ENCODE measurements at regions not wholly inside any gene's neighbourhood (a gene's known extent, or its start where the extent isn't known, plus 50 kb on each side); places are given as distances from the start of the nearest gene placed in this dataset.
A peak's percentile ranks its signal among the peaks of the same experiment; 100 is the strongest.

- no peak overlapping the region for H3K4me3 ChIP-seq (replicated peaks in 1 of 2; ENCODE audit: low read depth in 2 of 2, low read length in 2 of 2)
- no peak for DNase-seq (ENCODE audit: low read depth in 2 of 2)
- TF ChIP-seq CTCF (IDR thresholded peaks at IDR 0.05; ENCODE audit: low read depth, low read length): no peak
Measured at GRCh38 chr5:117263231-117263630, 688.6 kb upstream of the SEMA6A start.

DNA sequence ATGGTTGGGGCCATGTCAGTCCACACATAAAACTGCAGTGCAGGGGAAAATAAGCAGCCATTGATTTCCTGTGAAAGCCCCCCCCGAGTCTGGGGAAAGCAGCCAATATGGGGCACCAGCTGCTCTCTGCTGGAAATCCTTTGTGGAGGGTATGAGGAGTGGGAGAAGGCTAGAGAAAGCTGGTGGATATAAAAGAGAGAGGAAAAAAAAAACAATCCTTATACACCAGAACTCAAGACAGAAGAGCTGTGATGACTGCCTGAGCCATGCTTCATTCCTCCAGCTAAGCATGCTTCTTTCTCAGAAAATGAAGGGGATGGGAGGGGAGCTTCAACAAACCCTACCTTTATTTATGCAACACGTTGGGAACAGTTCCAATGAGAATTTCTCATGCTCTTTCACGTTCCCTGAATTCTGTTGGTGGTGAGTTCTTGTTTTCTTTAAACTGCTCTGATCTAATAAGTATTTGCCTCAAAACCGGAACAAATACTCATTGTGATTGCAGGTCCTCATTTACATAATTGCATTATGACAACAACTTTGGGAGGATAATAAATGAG is 688.0 kb upstream of the SEMA6A start:
- no peak for TF ChIP-seq CTCF (IDR thresholded peaks at IDR 0.05; ENCODE audit: low read depth, low read length)
- DNase-seq (ENCODE audit: low read depth in 2 of 2): peak in 1 of 2 donors; percentile 14

DNA sequence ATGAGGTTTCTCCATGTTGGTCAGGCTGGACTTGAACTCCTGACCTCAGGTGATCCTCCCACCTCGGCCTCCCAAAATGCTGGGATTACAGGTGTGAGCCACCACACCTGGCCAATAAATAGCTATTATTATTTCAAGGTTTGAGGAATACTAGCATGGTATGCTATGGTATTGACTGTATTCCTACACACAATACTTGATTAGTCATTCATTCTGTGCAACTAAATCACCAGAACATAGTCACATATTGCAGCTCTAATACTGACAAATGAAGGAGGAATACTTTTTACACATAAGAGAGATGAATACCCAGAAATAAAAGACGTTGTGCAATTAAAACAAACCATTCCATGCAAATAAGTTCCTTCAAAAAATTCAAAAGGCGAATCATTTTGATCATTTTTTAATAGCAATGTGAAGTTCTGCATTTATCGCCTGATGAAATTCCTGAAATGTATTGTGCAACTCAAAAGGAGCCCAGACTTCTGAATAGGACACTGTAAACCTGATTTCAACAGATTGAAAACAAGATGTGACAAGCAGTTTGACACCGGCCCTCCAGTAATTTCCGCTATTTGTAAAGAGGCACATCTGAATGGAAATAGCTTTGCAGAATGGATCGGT is 687.4 kb upstream of the SEMA6A start:
- no peak for TF ChIP-seq CTCF (IDR thresholded peaks at IDR 0.05; ENCODE audit: low read depth, low read length)
- DNase-seq (ENCODE audit: low read depth in 2 of 2): no peak

More for the DNA sequence above, 688.0 kb upstream of the SEMA6A start:
- no peak overlapping the region for H3K4me3 ChIP-seq (replicated peaks in 1 of 2; ENCODE audit: low read depth in 2 of 2, low read length in 2 of 2)

GRCh38 chr5:117255211-117256027 is 680.8 kb upstream of the SEMA6A start:
- H3K4me3 ChIP-seq (replicated peaks in 1 of 2; ENCODE audit: low read depth in 2 of 2, low read length in 2 of 2): no peak overlapping the region
- TF ChIP-seq CTCF (IDR thresholded peaks at IDR 0.05; ENCODE audit: low read depth, low read length): no peak
- no peak for DNase-seq (ENCODE audit: low read depth in 2 of 2)

More for the DNA sequence above, 687.4 kb upstream of the SEMA6A start:
- H3K4me3 ChIP-seq (replicated peaks in 1 of 2; ENCODE audit: low read depth in 2 of 2, low read length in 2 of 2): no peak overlapping the region

GRCh38 chr5:117252566-117252965 is 677.9 kb upstream of the SEMA6A start:
- no peak overlapping the region for H3K4me3 ChIP-seq (replicated peaks in 1 of 2; ENCODE audit: low read depth in 2 of 2, low read length in 2 of 2)
- no peak for DNase-seq (ENCODE audit: low read depth in 2 of 2)
- no peak for TF ChIP-seq CTCF (IDR thresholded peaks at IDR 0.05; ENCODE audit: low read depth, low read length)

DNA sequence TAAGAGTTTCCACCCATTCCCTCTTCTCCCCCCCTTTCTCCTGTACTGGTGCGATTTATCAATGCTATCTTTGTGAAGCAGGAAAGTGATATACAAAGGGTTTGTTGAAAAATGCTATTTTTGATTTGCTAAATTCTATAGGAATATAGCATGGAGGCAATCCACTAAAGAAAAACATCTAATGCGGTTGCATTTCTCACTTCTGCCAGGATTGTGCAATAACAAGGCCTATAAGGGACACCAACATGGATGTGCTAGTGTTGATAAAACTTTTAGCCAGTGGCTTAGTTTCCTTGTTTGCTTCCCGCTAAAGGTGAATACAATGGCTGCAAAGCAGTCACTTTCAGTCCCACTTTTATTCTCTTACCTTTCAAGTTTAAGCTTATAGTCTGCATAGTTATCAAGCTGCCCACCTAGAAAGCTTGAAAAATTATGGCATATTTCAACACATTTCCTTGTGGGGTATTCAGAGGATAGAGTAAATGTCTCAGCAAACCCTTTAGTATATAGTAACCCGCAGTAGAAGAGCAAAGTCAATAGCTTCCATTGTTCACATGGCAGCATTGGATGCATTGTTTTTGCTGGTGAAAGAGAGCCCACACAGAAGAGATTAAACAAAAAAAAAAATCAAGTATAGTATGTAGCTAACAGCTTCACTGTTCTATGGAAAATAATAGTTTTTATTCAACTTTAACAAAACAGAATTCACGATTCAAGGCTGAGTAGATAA is 674.6 kb upstream of the SEMA6A start:
- no peak overlapping the region for H3K4me3 ChIP-seq (replicated peaks in 1 of 2; ENCODE audit: low read depth in 2 of 2, low read length in 2 of 2)
- TF ChIP-seq CTCF (IDR thresholded peaks at IDR 0.05; ENCODE audit: low read depth, low read length): no peak

More for the DNA sequence above, 674.6 kb upstream of the SEMA6A start:
- no peak for DNase-seq (ENCODE audit: low read depth in 2 of 2)
